ENCODE measurements at regions not wholly inside any gene's neighbourhood (a gene's known extent, or its start where the extent isn't known, plus 50 kb on each side); places are given as distances from the start of the nearest gene placed in this dataset.

DNA sequence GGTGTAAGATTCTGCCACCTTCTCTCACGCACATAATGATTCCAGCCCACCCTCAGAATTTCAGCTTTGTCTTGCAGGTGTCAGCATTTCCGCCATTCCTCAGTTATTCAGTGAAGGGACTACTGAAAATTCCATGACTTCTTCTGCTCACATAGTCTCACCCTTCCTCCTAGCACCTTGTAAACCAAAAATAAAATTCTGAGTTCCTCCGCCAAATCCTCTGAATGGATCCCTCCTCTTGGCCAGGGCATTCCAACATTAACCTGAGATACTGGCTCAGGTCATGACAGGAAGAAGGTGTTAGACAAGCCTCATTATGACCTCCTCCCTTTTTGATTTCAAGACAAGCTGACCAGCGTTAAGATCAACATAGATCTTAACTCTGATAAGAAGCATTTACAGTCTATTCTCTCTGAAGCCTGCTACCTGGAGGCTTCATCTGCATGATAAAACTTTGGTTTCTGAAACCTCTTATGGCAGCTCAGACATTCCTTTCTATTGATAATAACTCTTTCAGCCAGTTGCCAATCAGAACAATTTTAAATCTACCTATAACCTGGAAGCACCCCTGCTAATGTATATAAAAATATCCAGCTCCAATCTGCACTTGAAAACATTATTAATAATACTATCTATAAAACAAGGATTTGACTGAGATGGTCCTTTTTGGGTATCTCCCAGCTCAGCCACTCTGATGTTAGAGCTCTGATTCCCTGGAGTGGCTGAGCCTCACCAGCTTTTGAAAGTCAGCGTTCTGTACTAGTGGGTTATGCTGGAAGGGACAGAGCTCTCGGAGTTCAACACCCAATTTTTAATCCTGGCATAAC is 136.4 kb upstream of the APCDD1 start:
- no peak for DNase-seq (ENCODE audit: low read depth)

DNA sequence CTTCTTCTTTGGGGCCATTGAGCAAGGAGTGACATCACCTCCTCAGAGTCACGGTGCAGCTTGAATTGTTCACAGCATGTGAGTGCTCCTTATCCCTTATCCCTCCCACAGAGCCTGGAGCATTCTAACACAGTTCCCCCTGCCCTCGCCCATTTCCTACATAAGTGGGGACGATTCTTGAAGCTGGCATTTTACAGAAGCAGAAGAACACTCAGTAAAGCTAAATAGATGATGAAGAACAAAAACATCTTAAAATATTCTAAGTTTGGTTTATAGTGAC is 135.8 kb upstream of the APCDD1 start:
- no peak for DNase-seq (ENCODE audit: low read depth)

DNA sequence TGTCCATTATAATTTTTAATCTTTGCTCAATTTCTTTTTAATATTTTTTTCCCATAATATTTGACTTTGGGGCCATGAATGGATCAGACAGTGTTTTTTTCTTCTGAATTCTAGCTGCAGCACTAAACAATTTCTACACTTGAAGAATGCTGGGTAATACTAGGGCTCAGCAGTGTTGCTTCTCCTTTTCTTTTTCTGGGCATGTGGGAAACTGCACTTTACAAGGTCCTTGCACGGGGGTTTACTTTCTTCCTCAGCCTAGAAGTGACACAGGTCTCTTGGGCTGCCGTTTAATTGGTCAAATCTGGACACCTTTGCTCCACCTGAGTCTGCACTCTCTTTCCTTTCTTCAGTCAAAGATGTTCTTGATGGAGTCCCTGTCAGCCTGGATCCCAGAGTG is 135.4 kb upstream of the APCDD1 start:
- DNase-seq (ENCODE audit: low read depth), result no peak

DNA sequence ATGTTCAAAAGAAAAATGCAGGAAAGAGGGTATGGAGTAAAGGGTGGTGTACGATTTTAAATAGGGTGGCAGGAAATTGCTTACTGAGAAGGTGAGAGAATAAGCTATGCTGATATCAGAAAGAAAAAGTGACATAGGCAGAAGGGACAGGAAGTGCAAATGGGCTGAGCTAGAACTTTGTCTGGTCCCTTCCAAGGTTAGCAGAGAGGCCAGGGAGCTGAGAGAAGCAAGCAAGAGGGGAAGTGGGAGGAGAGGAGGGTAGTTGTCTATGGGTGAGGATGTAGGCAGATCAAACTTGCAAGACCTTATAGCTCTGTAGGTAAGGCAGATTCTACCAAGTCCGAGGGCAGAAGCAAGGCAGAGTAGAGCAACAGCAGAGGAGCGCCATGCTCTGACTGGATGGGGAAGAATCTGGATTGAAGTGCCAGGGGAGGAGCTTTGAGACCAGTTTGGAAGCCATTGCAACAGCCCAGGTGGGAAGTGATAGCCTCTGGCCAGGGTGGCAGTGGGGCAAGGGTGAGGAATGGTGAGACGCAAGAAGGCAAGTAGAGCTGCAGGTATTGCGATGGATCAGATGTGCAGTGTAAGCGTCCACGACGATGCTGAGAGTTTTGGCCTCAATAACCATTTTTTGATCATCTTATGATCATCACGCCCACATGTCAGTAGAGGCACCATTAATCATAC is 134.4 kb upstream of the APCDD1 start:
- no peak for DNase-seq (ENCODE audit: low read depth)

DNA sequence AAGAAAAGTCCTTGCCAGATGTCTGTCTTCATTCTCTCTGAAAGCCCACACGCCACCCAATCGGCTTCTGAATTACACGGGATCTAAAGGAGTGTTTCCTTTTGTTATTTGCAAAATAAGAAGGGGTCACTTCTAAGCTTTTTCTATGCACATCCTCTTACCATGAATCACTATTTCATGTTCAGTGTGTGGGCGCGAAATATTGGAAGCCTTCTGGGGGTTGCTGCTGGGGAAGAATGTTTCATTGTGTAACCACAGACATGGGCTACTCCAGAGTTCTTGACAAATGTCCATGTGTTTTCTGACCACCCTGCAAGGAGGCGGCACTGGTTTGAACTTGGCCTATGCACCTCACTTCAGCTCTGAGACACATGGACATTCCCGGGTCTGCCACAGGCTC is 133.6 kb upstream of the APCDD1 start:
- no peak for DNase-seq (ENCODE audit: low read depth)

DNA sequence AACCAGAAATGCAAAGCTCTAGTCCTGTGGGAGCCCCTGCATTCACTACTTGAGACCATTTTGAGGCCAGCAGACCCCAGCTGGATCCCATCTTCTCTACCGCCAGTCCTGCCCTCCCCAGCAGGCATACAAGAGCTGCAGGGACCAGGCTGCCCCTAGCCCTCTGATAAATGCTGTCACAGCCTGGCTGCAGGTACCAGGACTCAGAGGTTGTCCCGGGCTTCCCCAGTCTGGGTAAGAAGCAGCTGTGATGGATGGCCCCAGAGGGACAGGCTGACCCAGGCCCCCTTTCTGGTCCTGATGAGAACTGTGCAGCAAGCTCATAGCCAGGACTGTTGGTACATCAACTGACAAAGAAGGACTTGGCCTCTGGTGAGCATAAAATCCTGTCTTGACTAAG is 132.9 kb upstream of the APCDD1 start:
- no peak for DNase-seq (ENCODE audit: low read depth)

DNA sequence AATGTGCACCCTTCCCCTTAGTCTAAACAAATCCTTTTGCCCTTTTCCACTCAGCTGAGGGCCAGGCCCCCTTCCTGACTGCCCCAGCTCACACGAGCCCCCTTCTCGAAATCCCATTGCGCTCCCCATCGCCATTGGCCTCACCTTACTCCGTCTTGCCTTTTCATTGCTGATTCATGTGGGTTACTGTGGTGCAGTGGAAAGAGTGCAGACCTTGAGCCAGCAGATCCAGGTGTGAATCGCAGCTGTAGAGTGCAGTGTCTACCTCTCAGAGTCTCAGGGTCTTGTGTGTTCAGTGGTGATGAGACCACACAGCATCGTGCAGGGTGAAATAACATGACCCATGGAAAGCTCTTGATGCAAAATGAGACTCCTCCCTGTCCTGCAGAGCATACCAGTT is 132.4 kb upstream of the APCDD1 start:
- DNase-seq (ENCODE audit: low read depth), result no peak

DNA sequence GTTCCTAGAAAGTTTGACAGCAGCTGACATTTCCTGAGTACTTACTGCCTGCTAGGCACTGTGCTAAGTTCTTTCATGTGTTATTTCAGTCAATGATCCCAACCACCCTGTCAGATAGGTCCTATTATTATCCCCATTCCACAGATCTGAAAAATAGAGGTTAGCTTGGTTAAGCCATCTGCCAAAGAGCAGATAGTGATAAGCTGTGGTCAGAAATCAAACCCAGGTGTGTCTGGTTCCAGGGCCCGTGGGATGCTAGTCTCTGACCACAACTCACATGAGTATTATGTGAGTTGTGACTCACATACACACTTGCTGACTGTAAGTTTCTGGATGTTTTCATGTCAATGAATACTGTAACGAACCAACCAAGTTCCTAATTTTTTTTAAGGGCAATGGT is 132.0 kb upstream of the APCDD1 start:
- no peak for DNase-seq (ENCODE audit: low read depth)

DNA sequence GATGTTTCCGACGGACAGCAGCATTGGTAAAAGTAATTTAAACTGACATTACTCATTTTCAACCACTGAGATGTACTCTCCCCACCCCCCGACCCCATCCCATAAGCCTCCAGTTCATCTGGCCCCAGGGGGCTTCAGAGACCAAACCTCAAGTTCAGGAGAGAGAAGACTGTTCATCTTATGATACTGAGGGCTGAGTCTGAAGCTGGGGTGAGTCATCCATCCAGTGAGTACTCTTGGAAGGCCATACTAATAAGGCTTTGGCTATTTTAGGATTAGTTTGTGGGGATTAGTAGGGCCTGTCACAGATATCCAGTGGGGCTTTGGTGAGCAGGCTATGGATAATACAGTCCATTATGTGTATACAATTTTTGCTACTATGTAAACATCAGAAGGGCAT is 125.3 kb upstream of the APCDD1 start:
- DNase-seq (ENCODE audit: low read depth), result no peak

DNA sequence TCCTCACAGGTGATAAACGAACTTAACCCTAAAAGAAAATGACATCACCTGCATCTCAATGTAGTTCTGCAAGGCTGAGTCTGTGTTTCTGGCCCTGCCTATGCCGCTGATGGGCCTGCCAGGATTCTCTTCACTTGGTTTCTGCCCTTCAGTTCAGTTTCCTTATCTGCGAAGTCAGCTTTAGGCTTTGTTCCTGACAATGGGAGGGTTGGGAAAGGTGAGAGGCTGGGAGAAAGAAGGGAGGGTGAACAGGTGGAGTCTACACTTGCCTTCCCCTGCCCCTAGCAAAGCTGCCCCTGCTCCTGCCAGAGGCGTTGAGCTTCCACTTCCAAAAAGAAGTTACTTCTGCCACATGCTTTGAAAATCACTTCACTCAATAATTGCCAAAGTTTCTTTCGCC is 124.0 kb upstream of the APCDD1 start:
- DNase-seq (ENCODE audit: low read depth), result no peak

DNA sequence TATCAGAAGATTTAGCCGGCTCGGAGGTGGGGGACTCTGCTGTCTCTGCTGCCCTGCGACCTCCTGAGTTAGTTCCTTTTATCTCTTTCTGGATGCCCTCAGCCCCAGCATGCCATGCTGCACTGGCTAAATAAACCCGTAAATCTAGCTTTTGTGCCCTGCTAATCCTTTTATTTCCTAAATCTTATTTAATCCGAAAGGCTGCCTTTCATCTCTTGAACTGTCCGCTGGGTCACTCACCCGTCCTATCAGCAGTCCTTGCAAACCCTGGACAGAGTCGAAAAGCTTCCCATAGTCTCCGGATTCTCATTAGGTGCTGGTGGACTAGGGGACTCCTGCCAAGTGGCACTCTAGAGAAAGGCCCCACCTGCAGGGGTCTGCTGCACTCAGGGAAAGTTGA is 122.0 kb upstream of the APCDD1 start:
- no peak for DNase-seq (ENCODE audit: low read depth)

DNA sequence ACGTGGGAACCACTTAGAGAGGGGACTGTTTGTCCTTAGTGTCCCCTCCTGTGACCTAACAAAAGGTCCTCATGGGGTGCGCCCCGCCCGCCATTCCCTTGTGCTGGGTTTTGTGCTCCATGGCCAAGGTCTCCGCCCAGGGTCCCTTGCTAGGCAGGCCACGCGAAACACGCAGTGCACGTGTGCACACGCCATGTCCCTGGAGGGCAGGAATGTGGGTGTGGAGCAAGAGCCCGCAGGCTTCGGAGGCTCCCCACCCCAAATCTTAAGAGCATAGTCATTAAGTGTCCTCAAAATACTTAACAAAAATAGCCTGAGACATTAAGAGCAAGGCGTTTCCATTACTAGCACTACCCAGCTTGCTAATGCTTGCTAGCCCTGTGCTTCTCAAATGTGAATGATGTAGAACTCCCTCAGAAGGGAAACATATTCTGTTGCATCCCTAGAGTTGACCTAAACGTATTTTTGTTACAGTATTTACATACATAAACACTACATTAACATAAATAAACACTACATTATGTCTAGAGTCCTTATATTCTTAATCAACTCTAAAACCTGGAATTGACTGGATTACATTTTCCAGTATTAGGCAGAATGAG is 117.6 kb upstream of the APCDD1 start:
- no peak for DNase-seq (ENCODE audit: low read depth)

DNA sequence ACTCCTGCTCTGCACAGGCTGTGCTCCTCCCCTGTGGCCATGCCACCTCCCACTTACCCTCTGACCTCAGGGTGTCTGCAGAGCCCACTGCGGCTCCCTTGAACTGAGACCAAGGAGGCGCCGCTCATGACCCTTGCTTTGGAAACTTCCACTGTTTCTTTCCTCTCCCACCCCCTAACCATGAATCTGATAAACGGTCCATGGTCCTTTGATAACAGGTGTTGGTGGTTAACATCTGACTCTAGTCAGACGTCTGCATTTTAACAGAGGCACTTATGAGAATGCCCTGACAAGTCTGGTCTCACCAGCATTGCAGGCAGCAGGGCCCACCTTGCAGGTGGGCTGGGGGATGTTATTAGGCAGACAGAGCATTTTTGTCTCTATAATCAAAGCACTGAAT is 113.6 kb upstream of the APCDD1 start:
- DNase-seq (ENCODE audit: low read depth), result no peak

DNA sequence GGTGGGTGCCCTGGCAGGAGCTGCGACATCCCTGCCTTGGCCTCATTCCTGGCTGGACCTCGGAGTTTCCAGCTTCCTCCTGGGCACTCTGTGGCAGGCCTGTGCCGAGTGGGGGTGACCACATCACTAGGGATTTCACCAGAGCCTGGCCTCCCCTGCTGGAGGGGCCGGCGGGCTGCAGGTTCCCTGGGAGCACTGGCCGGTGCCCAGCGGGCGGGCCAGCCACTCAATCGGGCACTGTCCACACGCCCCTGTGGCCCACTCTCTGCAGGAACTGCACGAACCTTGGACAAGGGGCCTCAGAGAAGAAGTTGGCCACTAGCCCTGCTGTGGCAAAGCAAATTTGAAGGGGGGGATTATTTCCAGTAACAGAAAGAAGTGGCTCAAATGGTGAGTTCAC is 110.7 kb upstream of the APCDD1 start:
- DNase-seq (ENCODE audit: low read depth), result no peak

DNA sequence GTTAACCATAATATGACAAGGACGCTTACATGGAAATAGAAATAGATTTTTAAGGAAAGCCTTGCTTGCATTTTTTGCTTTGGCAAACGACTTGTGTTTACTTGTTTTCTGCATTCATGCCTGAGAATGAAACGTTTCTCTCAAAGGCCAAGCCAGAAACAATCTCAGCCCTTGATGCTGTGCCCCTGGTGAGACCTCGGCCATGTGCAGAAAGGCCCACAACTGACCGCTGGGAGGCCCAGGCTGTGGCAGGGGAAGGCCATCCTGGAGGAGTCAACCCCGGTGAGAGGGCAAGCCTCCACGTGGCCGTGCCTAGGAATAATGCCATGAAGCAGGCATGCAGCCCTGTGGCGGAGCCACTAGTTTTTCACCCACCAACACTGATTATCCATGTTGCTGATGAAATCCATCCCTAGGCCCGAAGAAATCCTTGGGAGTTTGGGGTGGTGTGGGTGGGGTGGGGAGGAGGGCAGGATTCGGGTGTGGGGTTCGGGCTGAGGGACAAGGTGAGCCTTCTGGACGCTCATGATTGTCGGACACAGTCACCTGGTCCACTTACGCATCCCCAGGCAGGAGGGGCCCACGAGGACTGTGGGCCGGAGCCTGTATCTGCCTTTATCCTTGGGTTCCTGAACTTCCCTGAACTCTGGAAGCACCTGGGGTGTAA is 107.6 kb upstream of the APCDD1 start:
- no peak for DNase-seq (ENCODE audit: low read depth)

DNA sequence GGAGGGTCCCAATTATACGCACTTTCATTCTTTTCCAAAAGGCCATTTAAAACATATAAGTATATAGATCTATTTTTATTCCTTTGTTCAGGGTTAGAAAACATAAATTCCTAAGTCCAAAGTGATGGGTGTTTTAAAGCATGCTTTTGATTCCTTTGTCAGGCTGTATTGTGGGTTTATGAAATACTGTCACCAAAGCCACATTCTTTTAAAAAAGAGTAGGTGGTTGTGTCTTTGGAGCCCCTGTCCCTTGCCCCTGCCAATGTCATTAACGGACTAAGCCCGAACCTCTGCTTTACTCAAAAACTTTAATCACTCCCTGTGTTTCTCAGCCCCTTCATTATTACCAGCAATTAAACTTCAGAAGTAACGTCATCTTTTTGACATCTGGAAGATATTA is 104.9 kb upstream of the APCDD1 start:
- DNase-seq (ENCODE audit: low read depth), result no peak

DNA sequence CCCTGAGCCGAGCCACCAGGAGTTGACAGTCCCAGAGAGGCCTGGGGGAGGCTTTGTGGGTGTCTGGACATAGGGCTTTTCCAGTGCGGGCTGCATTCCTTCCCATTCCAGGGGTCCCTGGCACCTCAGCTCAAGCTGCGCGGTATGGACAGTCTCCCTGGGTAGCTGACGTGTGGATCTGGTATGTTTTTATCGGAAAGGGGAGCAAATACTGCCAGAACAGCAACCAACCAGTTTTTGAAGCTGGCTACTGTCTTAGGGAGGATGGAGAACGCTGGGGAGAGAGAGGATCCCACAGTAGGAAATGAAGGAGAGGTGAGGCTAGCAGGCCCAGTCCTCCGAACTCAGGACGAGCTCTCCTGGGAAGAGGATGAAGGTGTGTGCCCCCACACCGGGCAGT is 103.8 kb upstream of the APCDD1 start:
- DNase-seq (ENCODE audit: low read depth), result no peak

DNA sequence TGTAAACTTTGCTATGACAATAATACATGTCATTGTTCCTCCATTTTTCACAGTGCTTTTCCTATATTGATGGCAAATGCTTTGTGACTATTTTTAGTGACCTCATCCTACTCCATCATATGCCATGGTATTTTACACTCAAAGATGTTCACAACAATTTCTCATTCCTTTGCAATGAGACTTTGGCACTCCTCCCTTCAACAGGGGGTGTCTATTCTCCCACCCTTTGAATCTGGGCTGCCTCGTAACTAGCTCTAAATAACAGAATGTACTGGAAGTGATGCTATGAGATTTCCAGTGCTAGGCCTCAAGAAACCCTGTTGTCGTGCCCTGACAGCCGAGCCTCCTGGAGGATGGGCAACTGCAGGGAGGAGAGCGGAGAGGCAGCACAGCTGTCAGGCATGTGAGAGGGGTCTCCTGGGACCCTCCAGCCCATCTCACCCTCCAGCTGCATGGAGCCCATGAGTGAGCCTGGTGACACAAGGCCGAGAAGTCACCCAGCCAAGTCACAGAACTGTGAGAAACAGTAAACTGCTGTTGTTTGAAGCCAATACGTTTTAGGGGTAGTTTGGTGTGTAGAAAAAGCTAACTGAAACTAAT is 103.1 kb upstream of the APCDD1 start:
- DNase-seq (ENCODE audit: low read depth), result no peak

DNA sequence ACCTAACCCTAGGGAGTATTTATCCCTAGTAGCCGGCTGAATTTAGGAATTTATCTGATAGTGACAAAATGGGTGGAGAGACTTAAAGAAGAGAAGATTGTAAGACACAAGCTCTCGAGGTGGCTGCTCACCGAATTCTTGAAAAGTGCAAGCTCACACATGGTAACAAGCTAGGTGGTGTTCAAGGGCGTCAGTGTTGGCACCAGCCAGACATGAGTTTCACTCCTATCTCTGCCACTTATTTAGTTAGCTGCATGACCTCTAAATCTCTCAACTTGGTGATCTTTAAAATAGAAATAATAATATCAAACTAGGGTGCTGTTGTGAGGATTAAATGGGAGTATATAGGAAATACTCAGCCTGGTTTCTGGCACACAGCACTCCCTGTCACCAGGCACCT is 102.6 kb upstream of the APCDD1 start:
- no peak for DNase-seq (ENCODE audit: low read depth)

DNA sequence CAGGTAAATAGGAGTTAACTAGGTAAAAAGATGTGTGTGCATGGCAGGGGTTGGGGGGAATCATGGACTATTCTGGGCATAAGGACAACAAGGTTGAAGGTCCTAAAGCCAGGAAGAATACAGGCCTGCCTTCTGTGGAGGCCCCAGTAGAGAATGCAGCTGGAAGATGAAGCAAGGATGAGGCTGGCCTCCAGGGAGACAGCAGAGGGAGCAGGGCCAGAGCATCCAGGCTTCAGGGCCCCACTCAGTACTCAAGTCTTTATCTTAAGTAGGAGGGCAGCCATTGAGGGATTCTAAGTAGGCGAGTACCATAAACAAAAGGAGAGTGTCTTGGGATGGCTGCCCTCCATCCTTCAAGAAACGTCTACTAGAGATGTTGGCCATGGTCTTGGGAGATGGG is 101.8 kb upstream of the APCDD1 start:
- no peak for DNase-seq (ENCODE audit: low read depth)

DNA sequence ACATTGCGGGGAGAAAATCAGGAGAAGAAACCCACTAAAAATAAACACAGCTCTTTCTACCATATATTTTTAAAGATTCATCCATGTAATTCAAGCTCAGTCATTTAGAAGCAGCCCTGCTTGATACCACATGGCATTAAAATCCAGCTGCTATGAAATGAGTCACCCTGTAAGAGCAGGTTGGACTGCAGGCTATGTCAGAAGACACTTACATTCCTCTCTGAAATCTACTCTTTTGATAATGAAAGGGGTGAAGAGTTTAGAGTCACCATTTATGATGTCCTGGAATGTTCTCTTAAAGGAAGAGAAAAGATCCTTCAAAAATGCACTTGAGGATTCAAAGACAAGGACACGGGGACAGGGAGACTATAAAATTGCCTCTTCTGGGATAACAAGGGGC is 100.6 kb upstream of the APCDD1 start:
- no peak for DNase-seq (ENCODE audit: low read depth)

DNA sequence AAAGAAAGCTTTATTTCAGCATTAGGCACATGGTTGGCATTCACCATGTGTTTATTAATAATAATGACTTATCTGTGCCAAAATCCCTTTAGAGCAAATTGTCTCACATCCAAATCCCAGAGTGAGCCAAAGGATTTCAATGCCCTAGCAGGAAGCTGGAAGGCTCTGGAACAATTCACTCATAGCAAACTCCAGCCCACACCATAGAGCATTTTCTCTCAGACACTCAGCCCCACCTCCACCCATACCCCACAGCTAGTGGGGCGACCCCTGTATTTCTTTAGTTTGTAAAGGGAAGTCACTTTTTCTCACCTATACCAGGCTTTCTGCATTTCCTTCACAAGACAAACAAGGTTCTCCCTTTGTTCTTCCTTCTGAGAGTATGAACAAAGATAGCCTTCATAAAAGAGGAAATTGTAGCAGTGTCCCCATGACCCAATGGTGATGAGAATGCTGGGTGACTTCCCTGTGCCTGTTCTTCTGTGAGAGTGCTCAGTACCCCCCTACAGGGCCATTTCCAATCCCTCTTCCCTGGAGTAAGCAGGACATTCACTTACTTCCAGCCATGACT is 100.1 kb upstream of the APCDD1 start:
- no peak for DNase-seq (ENCODE audit: low read depth)

All from activated gamma-delta T cell treated with anti-CD3 and anti-CD28 coated beads, Interleukin-2, amount 50 U/mL, for 16 hours (primary cell).